ENCODE measurements at regions not wholly inside any gene's neighbourhood (a gene's known extent, or its start where the extent isn't known, plus 50 kb on each side); places are given as distances from the start of the nearest gene placed in this dataset.

- WGBS = 94% methylated on average over 1 of the region's 1 CpG
- Histone ChIP-seq H3K27ac (ENCODE audit: low read depth in 1 of 2, low read length in 2 of 2) (no peak overlapping the region), H3K9me3 (ENCODE audit: control insufficient read depth in 4 of 4, low read length in 3 of 4) (no peaks in the 10 kb centered on the region), H3K36me3 (ENCODE audit: control insufficient read depth in 4 of 4, insufficient read depth in 3 of 4, low read depth in 1 of 4, low read length in 3 of 4) (no peaks in the 10 kb centered on the region), H3K4me3 (ENCODE audit: low read depth in 1 of 3, low read length in 3 of 3) (no peak overlapping the region), H3K9ac (ENCODE audit: low read depth in 1 of 2, low read length in 2 of 2) (no peak overlapping the region), H3K4me1 (ENCODE audit: control insufficient read depth in 4 of 4, insufficient read depth in 4 of 4, low read length in 3 of 4) (peaks cover 0 to 6% (median 0%) of the 10 kb centered on the region in 4 donors), H3K27me3 (ENCODE audit: control insufficient read depth in 4 of 4, insufficient read depth in 4 of 4, low read length in 3 of 4) (no peaks in the 10 kb centered on the region)
- DNase-seq (ENCODE audit: low spot score) = no peak
- TF ChIP-seq SP1 (IDR thresholded peaks at IDR 0.05) (no peak), ATF3 (IDR thresholded peaks at IDR 0.05) (no peak), YY1 (IDR thresholded peaks at IDR 0.05) (no peak), FOXA1 (IDR thresholded peaks at IDR 0.05) (no peak), HNF4G (IDR thresholded peaks at IDR 0.05) (no peak), HNF4A (conservative IDR thresholded peaks at IDR 0.05) (no peak)
Observed at GRCh38 chr2:226399006-226399405, 400.6 kb downstream of the IRS1 start.

GRCh38 chr2:226398580-226398979 is 401.0 kb downstream of the IRS1 start:
- Histone ChIP-seq H3K36me3 (ENCODE audit: control insufficient read depth in 4 of 4, insufficient read depth in 3 of 4, low read depth in 1 of 4, low read length in 3 of 4) (no peaks in the 10 kb centered on the region), H3K9me3 (ENCODE audit: control insufficient read depth in 4 of 4, low read length in 3 of 4) (no peaks in the 10 kb centered on the region), H3K27me3 (ENCODE audit: control insufficient read depth in 4 of 4, insufficient read depth in 4 of 4, low read length in 3 of 4) (no peaks in the 10 kb centered on the region), H3K4me1 (ENCODE audit: control insufficient read depth in 4 of 4, insufficient read depth in 4 of 4, low read length in 3 of 4) (peaks cover 0 to 6% (median 0%) of the 10 kb centered on the region in 4 donors), H3K4me3 (ENCODE audit: low read depth in 1 of 3, low read length in 3 of 3) (no peak overlapping the region), H3K27ac (ENCODE audit: low read depth in 1 of 2, low read length in 2 of 2) (no peak overlapping the region), H3K9ac (ENCODE audit: low read depth in 1 of 2, low read length in 2 of 2) (no peak overlapping the region)
- no peak for DNase-seq (ENCODE audit: low spot score)
- 98% methylated on average over 1 of the region's 1 CpG for WGBS
- TF ChIP-seq HNF4G (IDR thresholded peaks at IDR 0.05) (no peak), RXRA (IDR thresholded peaks at IDR 0.05) (no peak), MAX (IDR thresholded peaks at IDR 0.05) (peak; percentile 15), SP1 (IDR thresholded peaks at IDR 0.05) (no peak), ATF3 (IDR thresholded peaks at IDR 0.05) (no peak), CTCF (IDR thresholded peaks at IDR 0.05; ENCODE audit: low read depth, low read length, missing input control) (no peak), EGR1 (IDR thresholded peaks at IDR 0.05; ENCODE audit: low read depth in 2 of 2) (no peak), FOXA2 (IDR thresholded peaks at IDR 0.05) (no peak), GABPA (IDR thresholded peaks at IDR 0.05 in 1 of 2, conservative IDR thresholded peaks at IDR 0.05 in 1 of 2) (no peak), NR2F2 (IDR thresholded peaks at IDR 0.05) (no peak), FOXA1 (IDR thresholded peaks at IDR 0.05) (no peak), RAD21 (IDR thresholded peaks at IDR 0.05) (peak in 1 of 2 donors; percentile 34), REST (IDR thresholded peaks at IDR 0.05) (no peak), JUND (IDR thresholded peaks at IDR 0.05) (no peak), HNF4A (conservative IDR thresholded peaks at IDR 0.05) (peak in 1 of 2 donors; percentile 7), YY1 (IDR thresholded peaks at IDR 0.05) (no peak), TAF1 (conservative IDR thresholded peaks at IDR 0.05) (no peak), ZBTB33 (IDR thresholded peaks at IDR 0.05) (no peak)

Data from liver (tissue), 8 donors.